Neural progenitor cell (in vitro differentiated cells): ENCODE measurements at regions not wholly inside any gene's neighbourhood (a gene's known extent, or its start where the extent isn't known, plus 50 kb on each side); places are given as distances from the start of the nearest gene placed in this dataset.

Experiments used
- DNase-seq: peaks from one replicate; pipeline ENCODE4 v3.0.0-alpha.2; 2016; ENCODE audit warnings: low spot score
- H2AFZ ChIP-seq: fragments of 200-600 bp; sonication (generic); replicated peaks from 2 replicates; pipeline ENCODE4 v1.6.1; 2016; ENCODE audit warnings: antibody characterized with exemption
- H3F3A ChIP-seq: fragments of 200-600 bp; sonication (generic); 2 replicates; pipeline ENCODE4 v1.6.1; 2016; ENCODE audit warnings: antibody characterized with exemption, low read depth
- H3K27ac ChIP-seq: fragments of 200-600 bp; sonication (generic); 2 replicates; pipeline ENCODE4 v1.5.1; 2016; ENCODE audit warnings: mild to moderate bottlenecking
- H3K27me3 ChIP-seq: fragments of 200-600 bp; sonication (generic); 2 replicates; pipeline ENCODE4 v1.6.1; 2016; ENCODE audit warnings: mild to moderate bottlenecking, moderate library complexity
- H3K36me3 ChIP-seq: fragments of 200-600 bp; sonication (generic); 2 replicates; pipeline ENCODE4 v1.5.1; 2016
- H3K4me1 ChIP-seq: fragments of 200-600 bp; sonication (generic); 2 replicates; pipeline ENCODE4 v1.6.1; 2016; ENCODE audit warnings: mixed run types
- H3K4me2 ChIP-seq: fragments of 200-600 bp; sonication (generic); 2 replicates; pipeline ENCODE4 v1.6.1; 2016
- H3K4me3 ChIP-seq: fragments of 200-600 bp; sonication (generic); 2 replicates; pipeline ENCODE4 v1.5.1; 2016
- H3K79me2 ChIP-seq: fragments of 200-600 bp; sonication (generic); 2 replicates; pipeline ENCODE4 v1.6.1; 2016; ENCODE audit warnings: low read depth
- H3K9ac ChIP-seq: fragments of 200-600 bp; sonication (generic); 2 replicates; pipeline ENCODE4 v1.6.1; 2016
- H3K9me3 ChIP-seq: fragments of 200-600 bp; sonication (generic); 2 replicates; pipeline ENCODE4 v1.5.1; 2016; ENCODE audit warnings: low read depth
- H4K20me1 ChIP-seq: fragments of 200-600 bp; sonication (generic); 2 replicates; pipeline ENCODE4 v1.6.1; 2016; ENCODE audit warnings: low read depth
- H3K27ac Mint-ChIP-seq: 3 replicates; pipeline ENCODE4 v1.8.0; 2021; ENCODE audit warnings: mixed read lengths
- H3K27me3 Mint-ChIP-seq: 2 replicates; pipeline ENCODE4 v1.8.0; 2022; ENCODE audit warnings: low read depth, mild to moderate bottlenecking, inconsistent platforms, moderate library complexity, mixed read lengths; ENCODE audit not compliant: insufficient read depth
- H3K36me3 Mint-ChIP-seq: 3 replicates; pipeline ENCODE4 v1.8.0; 2021; ENCODE audit warnings: mixed read lengths
- H3K4me1 Mint-ChIP-seq: 3 replicates; pipeline ENCODE4 v1.8.0; 2021; ENCODE audit warnings: mixed read lengths
- H3K4me3 Mint-ChIP-seq: 3 replicates; pipeline ENCODE4 v1.8.0; 2021; ENCODE audit warnings: mild to moderate bottlenecking, moderate library complexity, mixed read lengths
- H3K9me3 Mint-ChIP-seq: 3 replicates; pipeline ENCODE4 v1.8.0; 2020; ENCODE audit warnings: mixed read lengths
- EZH2 ChIP-seq: fragments of 200-600 bp; sonication (generic); IDR thresholded peaks from 2 replicates; pipeline ENCODE4 v1.6.1; 2017; ENCODE audit warnings: antibody characterized with exemption, mild to moderate bottlenecking, moderate library complexity
- EZH2phosphoT487 ChIP-seq: fragments of 200-600 bp; sonication (generic); IDR thresholded peaks from 2 replicates; pipeline ENCODE4 v1.6.1; 2017; ENCODE audit warnings: antibody characterized with exemption
- TF ChIP-seq, protein P1 (sequence below): fragments of 200-600 bp; sonication (generic); IDR thresholded peaks from 2 replicates; pipeline ENCODE4 v1.5.1; 2017; ENCODE audit warnings: antibody characterized with exemption, mild to moderate bottlenecking

DNA sequence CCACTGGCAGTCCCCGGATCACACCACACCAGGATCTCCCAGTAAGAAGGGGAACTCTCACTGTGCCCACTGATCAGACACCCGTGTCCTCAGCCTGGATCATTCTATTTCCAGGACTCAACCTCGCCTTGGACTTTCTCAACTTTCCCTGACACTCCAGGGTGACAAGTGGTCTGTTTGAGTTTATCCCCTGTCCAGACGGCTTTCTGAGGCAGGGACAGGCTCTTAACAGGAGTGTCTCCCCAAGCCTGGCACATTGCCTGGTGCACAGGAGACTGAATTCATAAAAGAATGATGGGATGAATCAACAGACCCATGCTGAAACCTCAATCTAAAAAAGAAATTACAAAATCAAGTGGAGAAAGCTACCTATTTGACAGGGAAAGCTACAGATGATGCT lies 606.6 kb downstream of the EFNB2 start:
- TF ChIP-seq EZH2 (no peak), EZH2phosphoT487 (no peak)
- TF ChIP-seq, protein P1, sequence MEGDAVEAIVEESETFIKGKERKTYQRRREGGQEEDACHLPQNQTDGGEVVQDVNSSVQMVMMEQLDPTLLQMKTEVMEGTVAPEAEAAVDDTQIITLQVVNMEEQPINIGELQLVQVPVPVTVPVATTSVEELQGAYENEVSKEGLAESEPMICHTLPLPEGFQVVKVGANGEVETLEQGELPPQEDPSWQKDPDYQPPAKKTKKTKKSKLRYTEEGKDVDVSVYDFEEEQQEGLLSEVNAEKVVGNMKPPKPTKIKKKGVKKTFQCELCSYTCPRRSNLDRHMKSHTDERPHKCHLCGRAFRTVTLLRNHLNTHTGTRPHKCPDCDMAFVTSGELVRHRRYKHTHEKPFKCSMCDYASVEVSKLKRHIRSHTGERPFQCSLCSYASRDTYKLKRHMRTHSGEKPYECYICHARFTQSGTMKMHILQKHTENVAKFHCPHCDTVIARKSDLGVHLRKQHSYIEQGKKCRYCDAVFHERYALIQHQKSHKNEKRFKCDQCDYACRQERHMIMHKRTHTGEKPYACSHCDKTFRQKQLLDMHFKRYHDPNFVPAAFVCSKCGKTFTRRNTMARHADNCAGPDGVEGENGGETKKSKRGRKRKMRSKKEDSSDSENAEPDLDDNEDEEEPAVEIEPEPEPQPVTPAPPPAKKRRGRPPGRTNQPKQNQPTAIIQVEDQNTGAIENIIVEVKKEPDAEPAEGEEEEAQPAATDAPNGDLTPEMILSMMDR, result no peak
- Histone ChIP-seq H3K79me2 (no peaks in the 10 kb centered on the region), H3K9ac (no peak overlapping the region), H4K20me1 (no peaks in the 10 kb centered on the region), H3K4me3 (no peak overlapping the region), H3K27ac (no peak overlapping the region), H3K36me3 (no peaks in the 10 kb centered on the region), H3F3A (no peaks in the 10 kb centered on the region), H2AFZ (no peak overlapping the region), H3K27me3 (no peaks in the 10 kb centered on the region), H3K9me3 (no peaks in the 10 kb centered on the region), H3K4me1 (peaks cover 9% of the 10 kb centered on the region), H3K4me2 (no peak overlapping the region)
- Mint-ChIP-seq H3K27me3 (peaks cover 2% of the 10 kb centered on the region), H3K27ac (peak overlapping the region; percentile 5), H3K4me1 (peaks cover 8% of the 10 kb centered on the region), H3K36me3 (peaks cover 2% of the 10 kb centered on the region), H3K4me3 (no peak overlapping the region), H3K9me3 (no peaks in the 10 kb centered on the region)
- DNase-seq, result no peak

DNA sequence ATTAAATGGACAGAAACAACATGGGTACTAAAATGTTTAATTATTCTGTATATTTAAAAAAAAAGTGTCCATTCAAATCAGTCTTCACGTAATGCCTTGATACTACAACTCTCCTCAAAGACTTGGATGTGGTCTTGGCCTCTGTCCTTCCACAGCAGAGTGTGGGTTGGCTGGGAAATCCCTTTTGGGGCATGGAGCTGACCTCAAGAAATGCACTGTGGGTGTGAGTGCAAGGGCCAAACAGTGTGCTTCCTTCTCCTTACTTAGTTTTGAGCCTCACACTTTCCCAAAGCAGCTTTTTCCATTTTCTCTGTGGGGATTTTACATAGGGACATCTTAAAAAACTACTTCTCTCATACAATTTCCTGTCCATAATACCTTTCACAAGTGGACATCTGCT lies 607.4 kb downstream of the EFNB2 start:
- Histone ChIP-seq H2AFZ (no peak overlapping the region), H3K9ac (no peak overlapping the region), H3K27ac (no peak overlapping the region), H3K36me3 (no peaks in the 10 kb centered on the region), H3K4me1 (peaks cover 9% of the 10 kb centered on the region), H4K20me1 (no peaks in the 10 kb centered on the region), H3K79me2 (no peaks in the 10 kb centered on the region), H3K4me2 (no peak overlapping the region), H3K4me3 (no peak overlapping the region), H3K27me3 (no peaks in the 10 kb centered on the region), H3F3A (no peaks in the 10 kb centered on the region), H3K9me3 (no peaks in the 10 kb centered on the region)
- peaks cover 2% of the 10 kb centered on the region for H3K27me3 Mint-ChIP-seq
- H3K4me1 Mint-ChIP-seq, result peaks cover 8% of the 10 kb centered on the region
- DNase-seq, result no peak
- H3K9me3 Mint-ChIP-seq, result no peaks in the 10 kb centered on the region
- TF ChIP-seq EZH2phosphoT487 (no peak), EZH2 (no peak)
- TF ChIP-seq, protein P1, result no peak
- no peak overlapping the region for H3K27ac Mint-ChIP-seq
- H3K36me3 Mint-ChIP-seq, result peaks cover 2% of the 10 kb centered on the region
- H3K4me3 Mint-ChIP-seq, result no peak overlapping the region

DNA sequence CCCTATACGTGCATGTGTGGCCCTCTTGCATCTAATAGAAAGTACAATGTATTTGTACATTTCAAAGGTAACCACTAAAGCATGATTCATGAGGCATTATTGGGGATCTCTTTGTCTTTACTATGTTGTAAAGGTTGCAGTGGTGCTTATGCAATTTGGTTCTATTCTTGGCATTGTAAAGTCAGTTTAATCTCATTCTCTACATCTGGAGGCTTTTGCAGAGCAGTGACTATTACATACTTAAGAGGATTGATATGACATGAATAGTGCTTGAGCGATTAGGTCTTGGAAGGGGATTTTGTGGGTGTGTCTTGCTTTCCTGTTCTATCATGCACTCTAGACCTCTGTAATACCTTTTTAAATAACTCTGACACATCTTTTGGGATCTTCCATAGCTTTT lies 610.0 kb downstream of the EFNB2 start:
- peaks cover 11% of the 10 kb centered on the region for H3F3A ChIP-seq
- H3K27ac Mint-ChIP-seq, result no peak overlapping the region
- H3K4me1 ChIP-seq, result peaks cover 22% of the 10 kb centered on the region
- H3K9me3 ChIP-seq, result no peaks in the 10 kb centered on the region
- no peak overlapping the region for H3K4me3 ChIP-seq
- no peak overlapping the region for H3K4me3 Mint-ChIP-seq
- H2AFZ ChIP-seq, result no peak overlapping the region
- H3K27ac ChIP-seq, result no peak overlapping the region
- H3K27me3 Mint-ChIP-seq, result no peaks in the 10 kb centered on the region
- H4K20me1 ChIP-seq, result no peaks in the 10 kb centered on the region
- no peak for TF ChIP-seq EZH2phosphoT487
- TF ChIP-seq, protein P1, result no peak
- TF ChIP-seq EZH2, result no peak
- no peak overlapping the region for H3K9ac ChIP-seq
- H3K79me2 ChIP-seq, result no peaks in the 10 kb centered on the region
- H3K27me3 ChIP-seq, result no peaks in the 10 kb centered on the region
- DNase-seq, result no peak
- no peak overlapping the region for H3K4me2 ChIP-seq
- no peaks in the 10 kb centered on the region for H3K36me3 ChIP-seq
- H3K36me3 Mint-ChIP-seq, result no peaks in the 10 kb centered on the region
- H3K4me1 Mint-ChIP-seq, result peaks cover 13% of the 10 kb centered on the region
- peaks cover 6% of the 10 kb centered on the region for H3K9me3 Mint-ChIP-seq

DNA sequence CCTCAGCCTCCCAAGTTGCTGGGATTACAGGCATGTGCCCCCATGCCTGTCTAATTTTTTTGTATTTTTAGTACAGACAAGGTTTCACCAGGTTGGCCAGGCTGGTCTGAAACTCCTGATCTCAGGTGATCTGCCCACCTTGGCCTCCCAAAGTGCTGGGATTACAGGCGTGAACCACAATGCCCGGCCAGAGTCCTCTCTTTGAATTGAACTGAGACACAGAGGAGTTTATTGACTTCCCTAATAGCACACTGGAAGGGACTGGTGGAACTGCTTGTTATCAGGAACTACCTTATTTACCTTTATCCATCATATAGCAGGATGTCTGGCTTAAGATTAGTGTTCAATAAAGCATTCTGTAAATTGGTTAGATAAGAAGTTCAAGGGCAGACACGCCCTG lies 613.8 kb downstream of the EFNB2 start:
- H3K79me2 ChIP-seq, result no peaks in the 10 kb centered on the region
- H3K4me1 Mint-ChIP-seq, result peaks cover 28% of the 10 kb centered on the region
- peaks cover 18% of the 10 kb centered on the region for H3F3A ChIP-seq
- peaks cover 31% of the 10 kb centered on the region for H3K4me1 ChIP-seq
- H3K36me3 Mint-ChIP-seq, result no peaks in the 10 kb centered on the region
- H3K9me3 Mint-ChIP-seq, result peaks cover 7% of the 10 kb centered on the region
- TF ChIP-seq EZH2phosphoT487 (no peak), EZH2 (no peak)
- TF ChIP-seq, protein P1, result no peak
- H3K9me3 ChIP-seq, result no peaks in the 10 kb centered on the region
- no peak overlapping the region for H3K9ac ChIP-seq
- H4K20me1 ChIP-seq, result peaks cover 4% of the 10 kb centered on the region
- H3K27ac Mint-ChIP-seq, result no peak overlapping the region
- no peaks in the 10 kb centered on the region for H3K27me3 Mint-ChIP-seq
- H3K4me2 ChIP-seq, result no peak overlapping the region
- no peaks in the 10 kb centered on the region for H3K27me3 ChIP-seq
- H2AFZ ChIP-seq, result no peak overlapping the region
- no peak overlapping the region for H3K27ac ChIP-seq
- no peak overlapping the region for H3K4me3 ChIP-seq
- no peak overlapping the region for H3K4me3 Mint-ChIP-seq
- no peaks in the 10 kb centered on the region for H3K36me3 ChIP-seq
- no peak for DNase-seq
